Loucy (cell line): ENCODE measurements at regions not wholly inside any gene's neighbourhood (a gene's known extent, or its start where the extent isn't known, plus 50 kb on each side); places are given as distances from the start of the nearest gene placed in this dataset.

Source experiments
- H2AFZ ChIP-seq: fragments of 200-600 bp; sonication (generic); 2 replicates; pipeline ENCODE4 v1.6.0; 2016; ENCODE audit warnings: antibody characterized with exemption, mild to moderate bottlenecking, low read length, moderate library complexity
- H3F3A ChIP-seq: fragments of 200-600 bp; 2 replicates; pipeline ENCODE4 v1.6.0; 2016; ENCODE audit warnings: antibody characterized with exemption, low read depth, mild to moderate bottlenecking
- H3K27me3 ChIP-seq: fragments of 200-600 bp; sonication (generic); 2 replicates; pipeline ENCODE4 v1.6.1; 2014; ENCODE audit warnings: low read length, mild to moderate bottlenecking; ENCODE audit not compliant: insufficient read depth, poor library complexity, severe bottlenecking
- H3K36me3 ChIP-seq: fragments of 200-600 bp; sonication (generic); 2 replicates; pipeline ENCODE4 v1.6.1; 2016; ENCODE audit warnings: low read length; ENCODE audit not compliant: insufficient read depth
- H3K4me1 ChIP-seq: fragments of 200-600 bp; sonication (generic); 2 replicates; pipeline ENCODE4 v1.5.1; 2014; ENCODE audit warnings: low read length, mild to moderate bottlenecking; ENCODE audit not compliant: insufficient read depth, poor library complexity, severe bottlenecking
- H3K4me2 ChIP-seq: fragments of 200-600 bp; sonication (generic); 2 replicates; pipeline ENCODE4 v1.6.0; 2014; ENCODE audit warnings: antibody characterized with exemption, low read length, low read depth, mild to moderate bottlenecking; ENCODE audit not compliant: poor library complexity, severe bottlenecking
- H3K4me3 ChIP-seq: fragments of 200-600 bp; sonication (generic); 2 replicates; pipeline ENCODE4 v1.5.1; 2014; ENCODE audit warnings: low read length, mild to moderate bottlenecking, mixed read lengths; ENCODE audit not compliant: poor library complexity, severe bottlenecking
- H3K79me2 ChIP-seq: fragments of 200-600 bp; sonication (generic); 2 replicates; pipeline ENCODE4 v1.6.1; 2014; ENCODE audit warnings: low read length; ENCODE audit not compliant: insufficient read depth
- H3K9ac ChIP-seq: fragments of 200-600 bp; sonication (generic); 2 replicates; pipeline ENCODE4 v1.6.0; 2014; ENCODE audit warnings: mild to moderate bottlenecking, low read depth, low read length, moderate library complexity; ENCODE audit not compliant: poor library complexity, severe bottlenecking
- H3K9me2 ChIP-seq: fragments of 200-600 bp; sonication (generic); replicated peaks from 2 replicates; pipeline ENCODE4 v1.6.1; 2016; ENCODE audit warnings: low read depth, low read length, mixed read lengths
- H3K9me3 ChIP-seq: fragments of 200-600 bp; sonication (generic); 2 replicates; pipeline ENCODE4 v1.6.1; 2014; ENCODE audit warnings: mild to moderate bottlenecking, antibody characterized with exemption, low read length, low read depth; ENCODE audit not compliant: insufficient read depth
- H4K20me1 ChIP-seq: fragments of 200-600 bp; sonication (generic); 2 replicates; pipeline ENCODE4 v1.6.0; 2014; ENCODE audit warnings: antibody characterized with exemption, low read length, mild to moderate bottlenecking; ENCODE audit not compliant: insufficient read depth, poor library complexity, severe bottlenecking
- CTCF ChIP-seq: fragments of 200-600 bp; sonication (generic); conservative IDR thresholded peaks from 2 replicates; pipeline ENCODE4 v1.5.1; 2014; ENCODE audit warnings: mild to moderate bottlenecking, antibody characterized with exemption, low read length
- EZH2phosphoT487 ChIP-seq: fragments of 200-600 bp; IDR thresholded peaks from 2 replicates; pipeline ENCODE4 v1.6.1; 2018; ENCODE audit warnings: antibody characterized with exemption, mild to moderate bottlenecking, moderate library complexity, borderline replicate concordance

- TF ChIP-seq CTCF = no peak
- no peak for TF ChIP-seq EZH2phosphoT487
- no peaks in the 10 kb centered on the region for H3K79me2 ChIP-seq
- no peaks in the 10 kb centered on the region for H3K27me3 ChIP-seq
- no peak overlapping the region for H3K4me3 ChIP-seq
- H3F3A ChIP-seq = no peaks in the 10 kb centered on the region
- no peak overlapping the region for H3K9ac ChIP-seq
- no peaks in the 10 kb centered on the region for H3K9me2 ChIP-seq
- H3K9me3 ChIP-seq = no peaks in the 10 kb centered on the region
- no peak overlapping the region for H2AFZ ChIP-seq
- H3K4me2 ChIP-seq = no peak overlapping the region
- no peaks in the 10 kb centered on the region for H3K36me3 ChIP-seq
- H3K4me1 ChIP-seq = no peaks in the 10 kb centered on the region
- H4K20me1 ChIP-seq = no peaks in the 10 kb centered on the region
Observed at GRCh38 chr13:76153239-76153638, 517.1 kb downstream of the LMO7 start.

GRCh38 chr13:76148926-76149325, 512.8 kb downstream of the LMO7 start:
- no peak overlapping the region for H3K9ac ChIP-seq
- no peak overlapping the region for H3K4me2 ChIP-seq
- no peaks in the 10 kb centered on the region for H3K27me3 ChIP-seq
- no peaks in the 10 kb centered on the region for H3K9me3 ChIP-seq
- no peaks in the 10 kb centered on the region for H3K36me3 ChIP-seq
- H4K20me1 ChIP-seq = no peaks in the 10 kb centered on the region
- no peaks in the 10 kb centered on the region for H3F3A ChIP-seq
- no peak overlapping the region for H2AFZ ChIP-seq
- no peak for TF ChIP-seq CTCF
- H3K9me2 ChIP-seq = no peaks in the 10 kb centered on the region
- H3K4me3 ChIP-seq = no peak overlapping the region
- H3K79me2 ChIP-seq = no peaks in the 10 kb centered on the region
- no peaks in the 10 kb centered on the region for H3K4me1 ChIP-seq

- TF ChIP-seq EZH2phosphoT487 (no peak), CTCF (no peak)
- Histone ChIP-seq H3K4me2 (no peak overlapping the region), H3K36me3 (no peaks in the 10 kb centered on the region), H4K20me1 (no peaks in the 10 kb centered on the region), H3K4me1 (no peaks in the 10 kb centered on the region), H3K9me3 (no peaks in the 10 kb centered on the region), H3K4me3 (no peak overlapping the region), H2AFZ (no peak overlapping the region), H3K9ac (no peak overlapping the region), H3K79me2 (no peaks in the 10 kb centered on the region), H3K9me2 (no peaks in the 10 kb centered on the region), H3K27me3 (no peaks in the 10 kb centered on the region), H3F3A (no peaks in the 10 kb centered on the region)
Observed at GRCh38 chr13:76148374-76148773, 512.2 kb downstream of the LMO7 start.
